Adrenal gland (tissue), 9 donors: ENCODE measurements at regions not wholly inside any gene's neighbourhood (a gene's known extent, or its start where the extent isn't known, plus 50 kb on each side); places are given as distances from the start of the nearest gene placed in this dataset.

ENCODE experiments used
- DNase-seq, 7 donors: peaks; one replicate each; pipeline ENCODE4 v3.0.0-alpha.2; 2019 to 2020
- H3K27ac ChIP-seq, 5 donors: fragments of 200-600 bp; sonication (generic) in 4 of 5; 1 replicate in 3 of 5; 2 replicates in 2 of 5; pipeline versions ENCODE4 v1.5.1 to v1.8.0; 2016 to 2020; ENCODE audit warnings: mild to moderate bottlenecking in 1 of 5
- H3K27me3 ChIP-seq: fragments of 200-600 bp; 2 replicates; pipeline ENCODE4 v1.8.0; 2021
- H3K36me3 ChIP-seq, 2 donors: fragments of 200-600 bp; replicated peaks in 1 of 2; 1 replicate in 1 of 2; 2 replicates in 1 of 2; pipeline versions ENCODE4 v1.5.1 to v1.8.0; 2018 to 2022
- H3K4me1 ChIP-seq, 2 donors: fragments of 200-600 bp; replicated peaks in 1 of 2; 1 replicate in 1 of 2; 2 replicates in 1 of 2; pipeline versions ENCODE4 v1.5.1 to v1.8.0; 2018 to 2021
- H3K4me3 ChIP-seq, 4 donors: fragments of 200-600 bp; sonication (generic) in 3 of 4; one replicate each; pipeline ENCODE4 v1.5.1; 2016 to 2018
- H3K9me3 ChIP-seq, 3 donors: fragments of 200-600 bp; sonication (generic) in 1 of 3; replicated peaks in 1 of 3; 1 replicate in 2 of 3; 2 replicates in 1 of 3; pipeline versions ENCODE4 v1.5.1 to v1.8.0; 2016 to 2021
- CTCF ChIP-seq, 6 experiments: fragments of 450-650 bp in 4 of 6; fragments of 200-600 bp in 2 of 6; sonication (generic) in 1 of 6; IDR thresholded peaks; 1 replicate in 5 of 6; 2 replicates in 1 of 6; pipeline versions ENCODE4 v1.5.1 to v1.8.0; 2016 to 2021; ENCODE audit warnings: antibody characterized with exemption in 6 of 6, mild to moderate bottlenecking in 2 of 6, moderate library complexity in 1 of 6
- POLR2A ChIP-seq, 2 donors: fragments of 450-650 bp; IDR thresholded peaks; one replicate each; pipeline ENCODE4 v1.6.1; 2017; ENCODE audit warnings: antibody characterized with exemption in 2 of 2, mild to moderate bottlenecking in 2 of 2, moderate library complexity in 1 of 2
- WGBS, 4 donors: extraction: QIAGEN DNeasy Blood & Tissue Kit in 2 of 4; methylation state at CpG; one replicate each; pipeline versions ENCODE4 v1.1.5 to v1.1.7; 2013 to 2017; 5-methylcytosine and 5-hydroxymethylcytosine counted together
- intact Hi-C, 2 donors: fragments of 100-400 bp; cut with DNase I; formaldehyde crosslinking; loops; one replicate each; pipeline versions ENCODE4 v1.14.1 to v1.15.0; 2022 to 2023
- donor health status: healthy with polysubstance abuse.
- donor health status: Bipolar disorder and iron deficiency.
- donor health status: DM: yes; HTN: yes; CAD: no.
- donor health status: DM: no; HTN: no; CAD: no.
- donor health status: DM: no; HTN: no; CAD: no.

- 79 to 92% (median 85%) methylated on average over 2 of the region's 2 CpGs for WGBS, 4 donors
- no peaks in the 10 kb centered on the region for H3K4me1 ChIP-seq
- no peaks in the 10 kb centered on the region for H3K27me3 ChIP-seq
- H3K27ac ChIP-seq = no peak overlapping the region
- TF ChIP-seq CTCF (IDR thresholded peaks at IDR 0.05) = no peak
- TF ChIP-seq POLR2A (IDR thresholded peaks at IDR 0.05) = no peak
- H3K36me3 ChIP-seq = no peaks in the 10 kb centered on the region
- no peak for DNase-seq
- intact Hi-C loops = no loop called here
- H3K9me3 ChIP-seq = no peaks in the 10 kb centered on the region
- no peak overlapping the region for H3K4me3 ChIP-seq
These were observed 164.8 kb downstream of the QRSL1 start for GRCh38 chr6:106794129-106794528.

GRCh38 chr6:106792536-106793236 lies 163.3 kb downstream of the QRSL1 start:
- H3K4me3 ChIP-seq = no peak overlapping the region
- DNase-seq = no peak
- TF ChIP-seq CTCF (IDR thresholded peaks at IDR 0.05) = no peak
- no peak for TF ChIP-seq POLR2A (IDR thresholded peaks at IDR 0.05)
- no peaks in the 10 kb centered on the region for H3K4me1 ChIP-seq
- WGBS, 4 donors = 75 to 88% (median 83%) methylated on average over 6 to 7 of the region's 7 CpGs
- H3K27me3 ChIP-seq = no peaks in the 10 kb centered on the region
- no peaks in the 10 kb centered on the region for H3K9me3 ChIP-seq
- no peaks in the 10 kb centered on the region for H3K36me3 ChIP-seq
- no peak overlapping the region for H3K27ac ChIP-seq
- intact Hi-C loops = no loop called here

- Histone ChIP-seq H3K4me3 (no peak overlapping the region), H3K4me1 (no peaks in the 10 kb centered on the region), H3K9me3 (no peaks in the 10 kb centered on the region), H3K27me3 (no peaks in the 10 kb centered on the region), H3K27ac (no peak overlapping the region), H3K36me3 (no peaks in the 10 kb centered on the region)
- TF ChIP-seq CTCF (IDR thresholded peaks at IDR 0.05) = no peak
- TF ChIP-seq POLR2A (IDR thresholded peaks at IDR 0.05) = no peak
- intact Hi-C loops = no loop called here
- WGBS, 4 donors = 57 to 66% (median 59%) methylated on average over 8 of the region's 8 CpGs
- DNase-seq = peak in 3 of 7 donors; percentile 16 to 31 (median 20)
These were observed 161.6 kb downstream of the QRSL1 start for GRCh38 chr6:106790935-106791334.

GRCh38 chr6:106790149-106790770 lies 160.9 kb downstream of the QRSL1 start:
- Histone ChIP-seq H3K4me3 (no peak overlapping the region), H3K36me3 (no peaks in the 10 kb centered on the region), H3K9me3 (no peaks in the 10 kb centered on the region), H3K4me1 (no peaks in the 10 kb centered on the region), H3K27me3 (no peaks in the 10 kb centered on the region), H3K27ac (no peak overlapping the region)
- intact Hi-C loops = no loop called here
- no peak for DNase-seq
- WGBS, 4 donors = 90 to 98% (median 93%) methylated on average over 8 of the region's 8 CpGs
- TF ChIP-seq CTCF (IDR thresholded peaks at IDR 0.05) (no peak), POLR2A (IDR thresholded peaks at IDR 0.05) (no peak)
